Sigmoid colon (tissue), 4 donors: ENCODE measurements at regions not wholly inside any gene's neighbourhood (a gene's known extent, or its start where the extent isn't known, plus 50 kb on each side); places are given as distances from the start of the nearest gene placed in this dataset.

Experiments used
- EP300 ChIP-seq, 4 donors: sonication (generic); formaldehyde crosslinking; IDR thresholded peaks; one replicate each; pipeline ENCODE4 v1.6.1; 2017; ENCODE audit warnings: antibody characterized with exemption in 4 of 4
- POLR2A ChIP-seq, 2 donors: fragments of 450-650 bp; IDR thresholded peaks; one replicate each; pipeline ENCODE4 v1.6.1; 2016; ENCODE audit warnings: antibody characterized with exemption in 2 of 2, mild to moderate bottlenecking in 2 of 2, moderate library complexity in 2 of 2
- POLR2AphosphoS5 ChIP-seq, 4 donors: sonication (generic); formaldehyde crosslinking; IDR thresholded peaks; one replicate each; pipeline ENCODE4 v1.6.1; 2017; ENCODE audit warnings: antibody characterized with exemption in 4 of 4
- TF ChIP-seq, protein P1 (sequence below), 4 experiments: fragments of 450-650 bp in 3 of 4; fragments of 200-600 bp in 1 of 4; IDR thresholded peaks; one replicate each; pipeline ENCODE4 v1.5.1; 2016 to 2019; ENCODE audit warnings: antibody characterized with exemption in 4 of 4, mild to moderate bottlenecking in 3 of 4, moderate library complexity in 2 of 4

DNA sequence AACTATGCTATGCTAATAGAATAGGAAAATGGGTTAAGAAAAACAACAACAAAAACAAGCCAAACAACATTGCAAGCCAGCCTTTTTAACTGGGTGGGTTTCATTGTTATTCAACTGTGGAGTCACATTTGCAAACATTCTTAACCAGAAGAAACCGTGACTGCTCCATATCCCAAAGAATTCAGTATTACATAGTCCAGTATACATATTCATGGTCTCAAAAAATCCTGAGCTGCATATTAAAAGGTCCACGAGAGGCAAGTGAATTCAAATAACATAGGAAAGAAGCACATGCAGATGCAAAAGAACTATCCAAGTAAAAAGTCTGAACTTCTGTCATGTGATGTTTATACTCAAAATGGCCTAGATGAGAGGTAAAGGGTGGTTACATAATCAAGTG lies 179.1 kb upstream of the ETAA1 start:
- TF ChIP-seq, protein P1, sequence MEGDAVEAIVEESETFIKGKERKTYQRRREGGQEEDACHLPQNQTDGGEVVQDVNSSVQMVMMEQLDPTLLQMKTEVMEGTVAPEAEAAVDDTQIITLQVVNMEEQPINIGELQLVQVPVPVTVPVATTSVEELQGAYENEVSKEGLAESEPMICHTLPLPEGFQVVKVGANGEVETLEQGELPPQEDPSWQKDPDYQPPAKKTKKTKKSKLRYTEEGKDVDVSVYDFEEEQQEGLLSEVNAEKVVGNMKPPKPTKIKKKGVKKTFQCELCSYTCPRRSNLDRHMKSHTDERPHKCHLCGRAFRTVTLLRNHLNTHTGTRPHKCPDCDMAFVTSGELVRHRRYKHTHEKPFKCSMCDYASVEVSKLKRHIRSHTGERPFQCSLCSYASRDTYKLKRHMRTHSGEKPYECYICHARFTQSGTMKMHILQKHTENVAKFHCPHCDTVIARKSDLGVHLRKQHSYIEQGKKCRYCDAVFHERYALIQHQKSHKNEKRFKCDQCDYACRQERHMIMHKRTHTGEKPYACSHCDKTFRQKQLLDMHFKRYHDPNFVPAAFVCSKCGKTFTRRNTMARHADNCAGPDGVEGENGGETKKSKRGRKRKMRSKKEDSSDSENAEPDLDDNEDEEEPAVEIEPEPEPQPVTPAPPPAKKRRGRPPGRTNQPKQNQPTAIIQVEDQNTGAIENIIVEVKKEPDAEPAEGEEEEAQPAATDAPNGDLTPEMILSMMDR (IDR thresholded peaks at IDR 0.05): no peak
- no peak for TF ChIP-seq POLR2AphosphoS5 (IDR thresholded peaks at IDR 0.05)
- TF ChIP-seq EP300 (IDR thresholded peaks at IDR 0.05): no peak
- no peak for TF ChIP-seq POLR2A (IDR thresholded peaks at IDR 0.05)
